ENCODE measurements at regions not wholly inside any gene's neighbourhood (a gene's known extent, or its start where the extent isn't known, plus 50 kb on each side); places are given as distances from the start of the nearest gene placed in this dataset.

- TF ChIP-seq, protein P1, sequence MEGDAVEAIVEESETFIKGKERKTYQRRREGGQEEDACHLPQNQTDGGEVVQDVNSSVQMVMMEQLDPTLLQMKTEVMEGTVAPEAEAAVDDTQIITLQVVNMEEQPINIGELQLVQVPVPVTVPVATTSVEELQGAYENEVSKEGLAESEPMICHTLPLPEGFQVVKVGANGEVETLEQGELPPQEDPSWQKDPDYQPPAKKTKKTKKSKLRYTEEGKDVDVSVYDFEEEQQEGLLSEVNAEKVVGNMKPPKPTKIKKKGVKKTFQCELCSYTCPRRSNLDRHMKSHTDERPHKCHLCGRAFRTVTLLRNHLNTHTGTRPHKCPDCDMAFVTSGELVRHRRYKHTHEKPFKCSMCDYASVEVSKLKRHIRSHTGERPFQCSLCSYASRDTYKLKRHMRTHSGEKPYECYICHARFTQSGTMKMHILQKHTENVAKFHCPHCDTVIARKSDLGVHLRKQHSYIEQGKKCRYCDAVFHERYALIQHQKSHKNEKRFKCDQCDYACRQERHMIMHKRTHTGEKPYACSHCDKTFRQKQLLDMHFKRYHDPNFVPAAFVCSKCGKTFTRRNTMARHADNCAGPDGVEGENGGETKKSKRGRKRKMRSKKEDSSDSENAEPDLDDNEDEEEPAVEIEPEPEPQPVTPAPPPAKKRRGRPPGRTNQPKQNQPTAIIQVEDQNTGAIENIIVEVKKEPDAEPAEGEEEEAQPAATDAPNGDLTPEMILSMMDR (IDR thresholded peaks at IDR 0.05), result no peak
- no peak for TF ChIP-seq EP300 (IDR thresholded peaks at IDR 0.05)
- no peak for TF ChIP-seq SMC3 (IDR thresholded peaks at IDR 0.05)
- TF ChIP-seq RFX5 (IDR thresholded peaks at IDR 0.05), result no peak
- TF ChIP-seq POLR2A (IDR thresholded peaks at IDR 0.05; ENCODE audit: low read length), result no peak
- TF ChIP-seq MAX (IDR thresholded peaks at IDR 0.05), result no peak
- TF ChIP-seq, protein P2, sequence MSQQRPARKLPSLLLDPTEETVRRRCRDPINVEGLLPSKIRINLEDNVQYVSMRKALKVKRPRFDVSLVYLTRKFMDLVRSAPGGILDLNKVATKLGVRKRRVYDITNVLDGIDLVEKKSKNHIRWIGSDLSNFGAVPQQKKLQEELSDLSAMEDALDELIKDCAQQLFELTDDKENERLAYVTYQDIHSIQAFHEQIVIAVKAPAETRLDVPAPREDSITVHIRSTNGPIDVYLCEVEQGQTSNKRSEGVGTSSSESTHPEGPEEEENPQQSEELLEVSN (IDR thresholded peaks at IDR 0.05; ENCODE audit: borderline replicate concordance, low read depth), result no peak
- no peak for TF ChIP-seq KDM1A (IDR thresholded peaks at IDR 0.05; ENCODE audit: low read depth)
- TF ChIP-seq ELK1 (IDR thresholded peaks at IDR 0.05; ENCODE audit: low read depth, low read length), result no peak
- no peak for TF ChIP-seq RAD21 (conservative IDR thresholded peaks at IDR 0.05 in 1 of 2, IDR thresholded peaks at IDR 0.05 in 1 of 2)
- no peak for TF ChIP-seq RCOR1 (IDR thresholded peaks at IDR 0.05; ENCODE audit: low read depth, low read length)
Measured at GRCh38 chrX:27399146-27399456, 64.0 kb downstream of the PPP4R3C start.

Measured in A549 (cell line).